HG03342 (cell line): ENCODE measurements at regions not wholly inside any gene's neighbourhood (a gene's known extent, or its start where the extent isn't known, plus 50 kb on each side); places are given as distances from the start of the nearest gene placed in this dataset.
"Not testable (repeated sequence)": the region's sequence is repeated elsewhere in the genome, so short reads cannot be mapped to it uniquely, and the experiment has no call there.

Source experiments
- ATAC-seq: cut with Tn5 transposase; IDR thresholded peaks from one replicate; pipeline ENCODE4 v1.9.1; 2021; ENCODE audit warnings: mild to moderate bottlenecking, moderate library complexity; ENCODE audit not compliant: unreplicated experiment

GRCh38 chr5:155113888-155114287 lies 100.3 kb downstream of the KIF4B start:
- ATAC-seq, result no peak

DNA sequence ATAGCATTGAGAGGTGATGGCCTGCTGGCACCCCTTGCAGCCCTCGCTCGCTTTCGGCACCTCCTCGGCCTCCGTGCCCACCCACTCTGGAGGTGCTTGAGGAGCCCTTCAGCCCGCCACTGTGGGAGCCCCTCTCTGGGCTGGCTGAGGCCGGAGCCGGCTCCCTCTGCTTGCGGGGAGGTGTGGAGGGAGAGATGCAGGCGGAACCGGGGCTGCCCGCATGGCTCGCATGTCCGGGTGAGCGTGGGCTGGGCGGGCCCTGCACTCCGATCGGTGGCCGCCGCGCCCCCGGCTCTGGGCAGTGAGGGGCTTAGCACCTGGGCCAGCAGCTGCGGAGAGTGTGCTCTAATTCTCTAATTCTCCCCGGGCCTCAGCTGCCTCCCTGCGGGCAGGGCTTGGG lies 101.1 kb downstream of the KIF4B start:
- no peak for ATAC-seq

DNA sequence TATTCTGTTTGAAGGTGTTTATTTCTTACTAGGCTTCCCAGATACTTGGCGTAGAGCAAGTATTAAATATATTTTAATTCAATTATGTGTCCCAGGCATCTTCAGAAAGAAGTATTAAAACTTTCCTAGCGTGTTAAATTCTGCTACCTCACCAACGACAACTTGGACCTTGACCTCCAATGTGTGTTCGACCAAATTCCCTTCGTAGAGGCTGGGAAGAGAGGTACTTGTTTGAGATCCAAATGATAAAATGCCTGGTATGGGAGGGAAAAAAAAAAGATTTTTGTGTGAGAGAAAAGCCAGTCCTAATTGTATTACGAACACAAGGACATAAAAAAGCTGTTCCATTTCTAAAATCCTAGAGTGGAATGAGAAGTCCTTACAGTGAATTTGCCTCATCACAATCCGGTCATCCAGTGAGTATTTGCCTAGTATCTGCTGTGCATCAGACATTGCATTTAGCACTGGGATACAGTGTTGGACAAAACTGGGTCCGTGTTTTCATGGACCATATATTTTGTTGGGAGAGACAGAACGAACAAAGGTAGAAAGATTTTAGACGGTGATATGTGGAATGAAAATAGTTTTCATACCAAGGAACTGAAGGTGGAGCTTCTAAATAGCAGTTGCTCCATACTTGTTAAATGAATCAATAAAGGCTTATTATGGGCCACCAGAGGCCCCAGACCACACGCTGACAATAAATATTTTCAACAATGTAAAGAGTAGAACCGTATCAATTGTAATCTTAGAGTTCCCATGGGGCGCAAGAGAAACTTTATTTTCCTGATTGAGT lies 103.1 kb downstream of the KIF4B start:
- ATAC-seq, result no peak

GRCh38 chr5:155125551-155126095 lies 112.1 kb downstream of the KIF4B start:
- no peak for ATAC-seq

DNA sequence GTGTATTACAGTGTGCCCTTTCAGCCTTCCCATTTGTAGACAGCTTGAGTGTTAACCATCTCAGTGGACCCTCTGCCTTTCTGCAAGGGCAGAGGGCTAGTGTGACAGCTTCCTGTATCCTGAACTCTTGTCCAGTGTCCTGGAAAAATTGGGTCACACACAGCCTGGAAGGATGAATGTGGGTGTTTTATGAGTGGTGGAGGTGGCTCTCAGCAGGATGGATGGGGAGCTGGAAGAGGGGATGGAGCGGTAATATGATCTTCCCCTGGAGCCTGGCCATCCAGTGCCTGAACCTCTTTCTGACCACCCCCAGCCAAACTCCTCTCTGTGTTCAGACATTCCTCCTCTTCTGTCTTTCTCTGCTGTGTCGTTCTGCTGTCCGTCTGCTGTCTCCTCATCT lies 113.0 kb downstream of the KIF4B start:
- no peak for ATAC-seq

DNA sequence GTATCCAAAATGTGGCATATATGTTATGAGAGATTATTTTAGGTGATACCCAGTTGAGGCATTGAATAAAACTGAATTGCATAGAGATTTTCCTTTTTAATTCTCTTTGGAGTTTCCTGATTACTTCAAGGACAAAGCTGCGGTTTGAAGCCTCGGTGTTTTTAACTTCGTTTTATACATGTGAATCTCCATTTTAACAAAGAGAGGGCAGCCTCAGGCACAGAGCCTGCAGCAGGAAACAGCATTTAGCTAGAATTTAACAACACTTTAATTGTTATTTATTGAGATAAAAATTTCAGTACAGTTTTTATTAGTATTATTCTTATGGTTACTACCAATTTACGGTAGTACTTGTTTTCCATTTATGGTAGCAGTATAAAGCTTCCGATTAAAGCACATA lies 114.0 kb downstream of the KIF4B start:
- ATAC-seq, result no peak

GRCh38 chr5:155128786-155129512 lies 115.4 kb downstream of the KIF4B start:
- no peak for ATAC-seq

DNA sequence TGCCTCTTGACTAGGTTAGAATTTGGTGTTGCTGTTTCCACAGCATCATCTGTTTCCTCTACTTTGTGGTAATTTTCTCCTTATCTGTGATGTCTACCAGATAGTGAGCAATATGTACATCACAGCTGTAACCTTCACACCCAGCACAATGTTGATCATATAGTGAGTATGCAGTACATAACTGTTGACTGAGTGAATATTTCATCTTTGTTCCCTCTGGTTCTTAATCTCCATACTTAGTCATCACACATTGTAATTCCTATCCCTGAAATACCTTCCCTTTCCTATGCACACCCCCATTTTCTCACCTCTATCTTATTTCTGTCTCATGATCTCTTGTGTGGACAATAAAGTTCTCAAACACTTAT lies 115.9 kb downstream of the KIF4B start:
- no peak for ATAC-seq

DNA sequence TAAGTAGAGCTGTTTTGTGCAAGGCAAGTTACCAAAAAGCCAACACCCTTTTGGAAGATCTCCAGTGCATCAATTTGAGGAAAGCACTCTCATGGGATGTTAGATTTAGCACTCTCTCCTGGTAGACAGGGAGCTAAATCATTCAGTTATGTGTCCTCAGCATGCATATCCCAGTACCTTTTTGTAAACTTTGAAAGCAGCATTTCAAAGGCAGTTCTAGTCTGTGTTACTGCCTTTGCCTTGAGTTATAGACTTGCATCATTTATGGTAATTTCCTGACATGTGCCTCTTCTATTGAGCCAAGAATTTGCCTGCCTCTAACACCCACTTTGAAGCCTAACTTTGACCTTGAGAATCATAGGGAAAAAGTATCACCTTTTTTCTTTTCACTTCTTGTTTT lies 120.6 kb downstream of the KIF4B start:
- no peak for ATAC-seq

GRCh38 chr5:155136216-155136850 lies 122.8 kb downstream of the KIF4B start:
- ATAC-seq, result no peak

DNA sequence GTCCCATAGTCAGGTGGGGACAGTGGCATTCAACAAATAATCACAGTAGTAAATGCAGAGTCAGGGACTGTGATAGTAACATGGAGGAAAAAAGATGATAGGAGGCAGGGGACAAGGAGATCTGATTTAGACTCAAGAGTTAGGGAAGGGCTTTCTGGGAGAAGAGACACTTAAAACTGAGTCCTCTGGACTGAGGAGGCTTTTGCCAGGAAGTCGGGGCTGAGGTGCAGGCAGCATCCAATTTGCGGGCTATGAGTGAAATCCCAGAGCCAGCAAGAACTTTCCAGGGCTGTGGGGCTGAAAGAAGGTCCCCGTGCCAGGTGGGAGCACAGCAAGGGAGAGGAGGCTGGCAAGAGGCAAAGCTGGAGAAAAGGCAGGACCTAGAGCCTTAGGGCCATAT lies 124.1 kb downstream of the KIF4B start:
- ATAC-seq, result no peak

DNA sequence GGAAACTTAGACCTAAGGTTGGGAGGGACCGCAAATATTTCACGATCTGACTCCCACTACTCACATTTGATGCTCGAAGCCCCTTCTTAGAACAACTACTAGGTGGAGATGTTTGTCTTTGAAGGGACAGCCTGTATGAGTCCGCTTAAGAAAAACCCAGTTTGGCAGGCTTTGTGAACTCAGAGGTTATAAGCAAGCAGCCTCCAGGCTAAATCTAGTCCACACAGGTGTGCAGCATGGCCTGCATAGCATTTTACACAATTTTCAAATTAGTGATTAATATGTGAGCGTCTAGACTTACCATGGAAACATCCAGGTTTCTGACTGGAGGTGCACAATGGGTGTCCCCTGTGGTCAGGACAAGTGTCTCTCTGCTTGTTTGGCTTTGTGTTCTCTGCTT lies 127.1 kb downstream of the KIF4B start:
- no peak for ATAC-seq

GRCh38 chr5:155144956-155145355 lies 131.4 kb downstream of the KIF4B start:
- no peak for ATAC-seq

DNA sequence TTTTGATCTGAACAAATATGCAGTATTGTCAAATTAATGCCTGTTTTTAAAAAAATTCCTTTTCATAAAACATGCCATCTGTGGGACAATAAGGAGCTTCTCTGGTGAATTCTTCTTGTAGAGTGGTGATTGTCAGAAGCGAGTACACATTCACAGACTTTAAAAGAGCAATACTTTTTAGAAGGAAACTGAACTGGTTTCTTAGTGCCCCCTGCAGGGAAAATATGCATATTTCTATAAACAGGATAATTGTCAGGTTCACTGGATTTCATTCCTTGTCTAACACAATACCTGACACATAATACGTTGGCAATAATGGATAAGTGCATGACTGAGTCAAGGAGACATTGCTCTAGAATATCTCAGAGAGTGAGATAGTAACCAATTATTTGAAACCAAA lies 133.7 kb downstream of the KIF4B start:
- ATAC-seq, result no peak

GRCh38 chr5:155148694-155149093 lies 135.1 kb downstream of the KIF4B start:
- peak; percentile 48 for ATAC-seq

DNA sequence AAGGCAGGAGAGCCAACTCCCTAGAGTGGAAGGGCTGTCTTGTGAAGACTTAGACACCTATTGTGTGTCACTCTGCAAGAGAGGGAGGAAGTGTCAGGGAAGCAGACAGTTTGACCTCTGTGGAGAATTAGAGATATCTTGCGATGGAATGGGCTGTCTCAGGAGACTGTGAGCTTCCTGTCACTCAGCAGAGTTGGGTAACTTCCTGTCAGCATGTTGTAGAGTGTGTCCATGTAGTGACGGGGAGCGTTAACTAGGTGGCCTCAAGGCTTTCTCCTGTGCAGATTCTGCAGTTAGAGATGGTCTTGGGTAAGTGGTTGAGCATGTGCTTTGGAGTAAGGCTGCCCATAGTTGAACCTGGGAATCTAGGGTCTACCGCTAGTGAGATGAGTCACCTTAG lies 136.5 kb downstream of the KIF4B start:
- no peak for ATAC-seq

DNA sequence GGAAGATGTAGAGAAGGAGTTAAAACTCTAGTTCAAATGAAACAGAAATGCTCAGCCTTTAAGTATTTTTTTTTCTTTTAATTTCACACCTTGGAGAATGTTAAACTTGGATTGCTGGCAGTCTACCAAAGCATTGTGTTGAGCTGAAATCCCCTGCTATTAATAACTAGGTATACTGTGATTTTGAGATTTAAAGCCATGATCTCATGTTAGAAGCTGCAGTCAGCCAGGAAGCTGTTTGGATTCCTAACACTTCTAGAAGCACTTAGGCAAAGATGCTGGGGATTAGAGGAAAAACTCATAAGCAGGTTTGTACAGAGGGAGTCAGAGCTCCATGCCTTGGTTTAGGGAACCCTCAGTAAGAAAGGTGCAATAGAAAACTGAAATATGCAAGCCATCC lies 141.4 kb downstream of the KIF4B start:
- ATAC-seq, result no peak

DNA sequence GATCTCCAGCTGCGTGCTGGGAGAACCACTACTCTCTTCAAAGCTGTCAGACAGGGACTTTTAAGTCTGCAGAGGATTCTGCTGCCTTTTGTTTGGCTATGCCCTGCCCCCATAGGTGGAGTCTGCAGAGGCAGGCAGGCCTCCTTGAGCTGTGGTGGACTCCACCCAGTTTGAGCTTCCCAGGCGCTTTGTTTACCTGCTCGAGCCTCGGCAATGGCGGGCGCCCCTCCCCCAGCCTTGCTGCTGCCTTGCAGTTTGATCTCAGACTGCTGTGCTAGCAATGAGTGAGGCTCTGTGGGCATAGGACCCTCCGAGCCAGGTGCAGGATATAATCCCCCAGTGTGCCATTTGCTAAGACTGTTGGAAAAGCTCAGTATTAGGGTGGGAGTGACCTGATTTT lies 149.5 kb downstream of the KIF4B start:
- not testable (repeated sequence) for ATAC-seq

DNA sequence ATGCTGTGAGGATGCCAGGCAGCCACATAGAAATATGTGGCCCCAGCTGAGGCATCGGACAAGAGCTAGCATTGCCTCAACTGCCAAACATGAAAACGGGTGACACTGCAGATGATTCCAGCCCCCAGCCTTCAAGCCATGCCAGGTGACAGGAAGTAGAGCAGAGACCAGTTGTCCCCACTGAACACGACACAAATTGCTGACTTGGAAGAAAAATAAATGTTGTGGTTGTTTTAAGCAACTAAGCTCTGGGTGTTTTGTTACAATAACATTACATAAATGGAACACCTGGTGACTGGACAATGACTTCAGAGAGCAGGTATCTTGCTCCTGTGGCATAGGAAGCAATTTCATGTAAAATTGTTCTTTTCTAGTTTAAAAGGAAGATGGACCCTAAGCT lies 154.2 kb downstream of the KIF4B start:
- no peak for ATAC-seq

- no peak for ATAC-seq
These were observed 168.0 kb downstream of the KIF4B start for GRCh38 chr5:155181542-155181941.

DNA sequence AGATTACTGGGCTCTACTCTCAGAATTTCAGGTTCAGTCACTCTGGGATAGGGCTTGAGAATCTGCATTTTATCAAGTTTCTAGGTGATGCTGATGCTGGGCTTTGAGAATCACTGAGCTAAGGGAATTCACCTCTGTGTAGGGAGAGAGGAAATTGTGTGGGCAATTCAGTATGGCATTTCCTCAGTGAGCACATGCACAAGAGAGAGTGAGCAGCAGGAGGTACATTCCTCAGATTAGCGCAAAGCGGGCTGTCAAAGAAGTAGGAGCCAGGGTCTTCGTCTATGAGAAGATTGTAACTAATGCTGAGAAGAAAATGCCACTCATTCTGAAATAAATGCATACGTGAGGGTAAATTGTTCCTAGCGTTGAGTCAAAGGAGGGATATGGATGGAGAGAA lies 175.9 kb downstream of the KIF4B start:
- ATAC-seq, result no peak

- peak; percentile 44 for ATAC-seq
These were observed 176.4 kb downstream of the KIF4B start for GRCh38 chr5:155189981-155190380.
